GM08714 (cell line): ENCODE measurements at regions not wholly inside any gene's neighbourhood (a gene's known extent, or its start where the extent isn't known, plus 50 kb on each side); places are given as distances from the start of the nearest gene placed in this dataset.
"Not testable (repeated sequence)": the region's sequence is repeated elsewhere in the genome, so short reads cannot be mapped to it uniquely, and the experiment has no call there.

Experiments
- H3K4me3 ChIP-seq: fragments of 200-500 bp; sonication (Bioruptor generic); 2 replicates; pipeline ENCODE4 v1.5.1; 2014; ENCODE audit warnings: mild to moderate bottlenecking, low read length, inconsistent platforms
- ZNF274 ChIP-seq: IDR thresholded peaks from 2 replicates; pipeline ENCODE4 v1.6.1; 2012; ENCODE audit warnings: mild to moderate bottlenecking, low read depth, low read length

DNA sequence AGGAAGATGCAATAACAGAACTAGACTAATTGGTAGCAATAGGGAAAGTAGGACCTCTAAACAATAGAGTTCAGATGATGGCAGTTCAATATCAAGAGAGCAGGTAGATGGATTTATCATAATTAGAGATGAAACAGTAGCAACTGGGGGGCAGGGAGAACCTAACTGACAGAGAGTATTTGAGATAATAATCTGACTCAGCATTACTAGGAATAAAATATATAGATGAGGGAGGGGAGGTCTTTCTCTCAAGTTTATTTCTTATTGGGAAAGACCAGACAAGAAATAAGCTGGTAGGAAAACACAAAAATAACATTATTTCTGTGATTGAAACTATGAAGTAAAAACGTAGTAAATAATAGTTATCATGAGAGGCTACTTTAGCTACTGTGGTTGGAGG, 1656.7 kb upstream of the B3GALT2 start:
- H3K4me3 ChIP-seq: no peak overlapping the region
- TF ChIP-seq ZNF274: no peak

- no peak for TF ChIP-seq ZNF274
- no peak overlapping the region for H3K4me3 ChIP-seq
These were observed 1646.7 kb upstream of the B3GALT2 start for GRCh38 chr1:194833111-194833510.

- H3K4me3 ChIP-seq: not testable (repeated sequence)
These were observed 1645.2 kb upstream of the B3GALT2 start for GRCh38 chr1:194831595-194831994.

GRCh38 chr1:194830387-194830786, 1644.0 kb upstream of the B3GALT2 start:
- no peak for TF ChIP-seq ZNF274
- H3K4me3 ChIP-seq: no peak overlapping the region

DNA sequence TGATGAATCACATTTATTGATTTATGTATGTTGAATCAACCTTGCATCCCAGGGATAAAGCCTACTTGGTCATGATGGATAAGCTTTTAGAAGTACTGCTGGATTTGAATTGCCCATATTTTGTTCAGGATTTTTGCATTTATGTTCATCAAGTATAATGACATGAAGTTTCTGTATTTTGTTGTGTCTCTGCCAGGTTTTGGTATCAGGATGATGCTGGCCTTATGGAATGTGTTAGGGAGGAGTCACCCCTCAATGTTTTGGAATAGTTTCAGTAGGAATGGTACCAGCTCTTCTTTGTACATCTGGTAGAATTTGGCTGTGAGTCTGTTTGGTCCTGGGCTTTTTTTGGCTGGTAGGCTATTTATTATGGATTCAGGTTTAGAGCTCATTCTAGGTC, 1643.1 kb upstream of the B3GALT2 start:
- H3K4me3 ChIP-seq: no peak overlapping the region
- TF ChIP-seq ZNF274: no peak

- H3K4me3 ChIP-seq: no peak overlapping the region
- TF ChIP-seq ZNF274: no peak
These were observed 1639.0 kb upstream of the B3GALT2 start for GRCh38 chr1:194825382-194825781.

DNA sequence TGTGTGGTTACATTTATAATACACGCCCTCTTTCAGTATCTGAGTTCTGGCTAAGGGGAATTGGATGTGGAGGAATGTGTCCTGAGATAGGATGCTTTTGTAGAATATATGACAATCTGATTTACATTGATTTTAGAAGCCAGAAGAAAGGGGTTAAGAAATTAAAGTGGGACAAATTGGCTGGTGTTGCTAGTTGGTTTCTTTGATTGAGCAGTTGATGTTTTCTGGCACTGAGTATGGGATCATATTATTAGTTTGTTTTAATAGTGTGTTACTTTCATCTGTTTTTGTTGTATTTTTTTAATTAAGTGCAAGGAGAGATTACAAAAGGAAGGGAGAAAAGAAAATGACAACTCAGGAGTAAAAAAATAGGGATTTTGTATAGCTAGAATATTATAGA, 1634.7 kb upstream of the B3GALT2 start:
- no peak overlapping the region for H3K4me3 ChIP-seq
- no peak for TF ChIP-seq ZNF274

DNA sequence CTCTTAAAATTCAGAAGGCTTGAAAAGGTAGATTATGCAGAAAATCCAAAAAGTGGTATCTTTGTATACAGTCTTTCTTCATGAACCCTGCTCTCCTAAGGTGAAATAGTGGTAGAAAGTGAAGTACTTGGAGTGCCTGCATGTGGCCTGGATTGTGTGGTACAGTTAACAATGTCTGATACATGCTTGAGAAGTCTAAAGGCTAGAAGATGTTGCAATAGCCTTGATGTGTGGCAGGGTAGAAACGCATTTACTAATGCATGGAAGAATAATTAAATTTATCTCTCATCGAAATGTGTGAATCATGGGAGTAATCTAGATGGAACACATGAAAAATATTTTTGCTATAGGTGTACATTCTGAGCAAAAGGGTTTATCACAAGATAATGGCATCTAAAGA, 1632.3 kb upstream of the B3GALT2 start:
- TF ChIP-seq ZNF274: no peak

DNA sequence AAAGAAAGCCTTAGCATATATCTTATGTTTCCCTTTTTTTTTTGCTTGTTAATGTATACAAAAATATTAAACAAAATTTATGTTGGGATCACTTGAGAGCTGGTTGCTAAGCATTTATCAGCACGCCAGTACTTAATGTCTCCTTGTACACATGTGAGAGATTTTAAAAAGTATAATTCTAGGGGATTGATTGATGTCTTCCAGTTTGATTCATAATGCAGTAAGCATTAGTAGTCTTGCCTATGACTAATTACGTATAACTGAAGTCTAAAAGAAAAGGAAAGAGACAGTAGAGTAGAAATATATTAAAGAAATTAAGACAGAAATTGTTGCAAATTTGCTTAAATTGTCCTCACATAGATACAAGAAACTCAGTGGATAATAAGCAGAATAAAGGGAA, 1630.4 kb upstream of the B3GALT2 start:
- H3K4me3 ChIP-seq: no peak overlapping the region
- no peak for TF ChIP-seq ZNF274

More for the DNA sequence above, 1632.3 kb upstream of the B3GALT2 start:
- no peak overlapping the region for H3K4me3 ChIP-seq

DNA sequence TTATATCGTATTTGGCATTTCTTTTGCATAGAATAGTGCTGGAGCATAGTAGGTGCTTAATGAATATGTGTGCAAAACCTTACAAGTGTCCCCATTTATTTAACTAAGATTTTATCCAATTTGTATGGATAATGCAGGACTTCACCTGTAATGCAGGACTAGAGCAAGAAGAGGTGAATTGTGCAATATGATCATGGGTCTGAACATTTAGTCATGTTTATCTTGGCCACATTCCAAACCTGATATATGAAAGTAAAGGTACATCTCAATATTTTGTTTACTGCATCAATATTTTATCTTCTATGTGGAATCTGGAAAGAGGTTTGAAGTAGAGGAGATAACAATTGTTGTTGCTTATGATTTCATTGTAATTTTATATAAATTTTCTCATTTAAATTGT, 1626.7 kb upstream of the B3GALT2 start:
- no peak overlapping the region for H3K4me3 ChIP-seq
- TF ChIP-seq ZNF274: no peak

DNA sequence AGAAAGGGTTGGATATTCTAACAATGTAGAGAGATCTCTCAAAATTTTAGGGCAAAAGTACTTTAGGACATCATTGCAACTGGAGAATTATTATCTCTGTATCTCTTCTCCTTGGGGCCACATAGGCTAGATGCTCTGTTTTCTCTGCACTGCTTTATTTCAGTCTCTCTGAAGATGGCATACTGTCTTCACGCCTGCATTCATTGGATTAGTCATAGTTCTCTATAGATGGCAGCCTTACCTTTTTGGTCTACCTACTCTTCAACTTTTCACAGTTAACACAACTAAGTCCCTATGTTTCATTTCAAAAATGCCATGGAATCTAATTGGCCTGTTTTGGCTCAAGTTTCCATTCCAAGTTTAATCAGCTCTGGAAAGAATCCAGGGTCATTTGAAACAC, 1623.3 kb upstream of the B3GALT2 start:
- H3K4me3 ChIP-seq: no peak overlapping the region
- TF ChIP-seq ZNF274: no peak

DNA sequence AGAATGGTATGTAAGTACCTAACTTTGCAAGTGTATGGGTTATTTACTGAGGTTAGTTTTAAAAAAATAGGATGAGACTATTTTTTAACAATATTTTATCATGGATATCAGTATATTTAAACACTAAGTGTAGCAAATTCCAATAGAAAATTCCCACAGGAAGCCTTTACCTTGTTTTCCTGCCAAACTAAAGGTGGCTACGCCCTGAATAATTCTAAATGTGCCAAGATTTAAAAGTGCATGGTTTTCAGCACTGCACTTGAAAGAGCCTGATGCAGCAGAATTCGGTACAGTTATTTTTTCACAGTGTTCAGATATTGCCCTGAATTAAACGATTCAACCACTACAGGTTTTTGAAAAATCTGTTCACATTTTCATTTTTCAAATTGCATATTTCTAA, 1622.8 kb upstream of the B3GALT2 start:
- no peak for TF ChIP-seq ZNF274
- H3K4me3 ChIP-seq: no peak overlapping the region

DNA sequence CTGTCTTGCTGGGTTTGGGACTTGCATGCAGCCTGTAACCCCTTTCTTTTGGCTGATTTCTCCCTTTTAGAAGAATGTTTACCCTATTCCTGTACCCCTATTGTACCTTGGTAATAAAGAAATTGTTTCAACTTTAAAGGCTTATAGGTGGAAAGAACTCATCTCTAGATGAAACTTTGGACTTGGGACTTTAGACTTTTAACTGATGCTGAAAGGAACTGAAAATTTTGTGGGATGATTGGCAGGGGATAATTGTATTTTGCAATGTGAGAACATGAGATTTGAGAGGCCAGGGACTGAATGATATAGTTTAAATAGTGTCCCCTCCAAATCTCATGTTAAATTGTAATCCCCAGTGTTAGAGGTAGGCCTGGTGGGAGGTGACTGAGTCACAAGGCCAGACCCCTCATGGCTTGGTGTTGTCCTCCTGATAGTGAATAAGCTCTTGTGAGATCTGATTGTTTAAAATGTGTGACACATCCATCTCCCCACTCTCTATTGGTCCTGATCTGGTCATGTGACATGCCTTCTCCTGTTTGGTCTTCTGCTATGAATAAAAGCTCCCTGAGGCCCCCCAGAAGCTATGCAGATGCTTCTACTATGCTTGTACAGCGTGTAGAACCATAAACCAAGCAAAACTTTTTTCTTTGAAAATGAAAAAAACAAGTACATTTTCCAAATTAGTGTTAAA, 1621.3 kb upstream of the B3GALT2 start:
- H3K4me3 ChIP-seq: no peak overlapping the region
- TF ChIP-seq ZNF274: no peak

DNA sequence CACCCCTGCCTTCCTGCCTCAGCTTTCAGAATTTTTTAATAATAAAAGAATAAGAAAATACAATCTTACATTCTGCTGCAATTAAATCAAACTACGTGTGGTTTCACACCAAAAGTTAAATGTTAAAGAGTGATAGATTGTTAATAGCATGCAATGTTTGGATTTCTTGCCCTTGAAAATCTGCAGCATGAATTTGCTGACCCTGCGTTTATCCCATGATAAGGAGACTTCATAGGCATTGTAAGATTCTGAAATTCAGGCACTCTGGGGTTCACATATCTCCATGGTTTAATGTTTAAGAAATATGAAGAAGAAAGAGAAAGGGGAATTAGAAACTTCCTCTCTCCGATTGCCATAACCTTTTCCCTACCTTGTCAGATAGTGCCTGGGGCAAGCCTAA, 1616.2 kb upstream of the B3GALT2 start:
- TF ChIP-seq ZNF274: no peak
- no peak overlapping the region for H3K4me3 ChIP-seq

DNA sequence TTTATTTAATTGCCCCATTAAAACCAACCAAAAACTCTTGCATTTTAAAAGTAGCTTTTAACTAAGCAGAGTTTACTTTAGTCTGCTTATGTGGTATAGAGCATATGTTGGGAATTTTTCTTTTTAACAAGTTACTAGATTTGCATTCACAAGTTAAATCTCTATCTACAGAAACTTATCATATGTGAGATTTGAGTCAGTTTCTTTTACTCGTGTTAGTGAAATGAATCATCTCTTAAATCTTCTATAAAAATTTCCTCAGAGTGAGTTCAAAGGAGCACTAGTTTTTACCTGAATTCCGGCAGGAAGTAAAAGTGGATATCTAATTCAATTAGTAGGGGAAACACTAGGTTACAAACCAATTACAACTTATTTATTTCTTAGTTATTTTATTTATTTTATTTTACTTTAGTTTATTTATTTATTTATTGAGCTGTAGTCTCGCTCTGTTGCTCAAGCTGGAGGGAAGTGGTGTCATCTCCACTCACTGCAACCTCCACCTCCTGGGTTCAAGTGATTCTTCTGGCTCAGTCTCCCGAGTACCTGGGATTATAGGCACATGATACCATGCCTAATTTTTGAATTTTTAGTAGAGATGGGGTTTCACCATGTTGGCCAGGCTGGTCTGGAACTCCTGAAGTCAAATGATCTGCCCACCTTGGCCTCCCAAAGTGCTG, 1609.6 kb upstream of the B3GALT2 start:
- no peak for TF ChIP-seq ZNF274
- H3K4me3 ChIP-seq: no peak overlapping the region

GRCh38 chr1:194787001-194787400, 1600.6 kb upstream of the B3GALT2 start:
- no peak for TF ChIP-seq ZNF274
- no peak overlapping the region for H3K4me3 ChIP-seq
